Kidney epithelial cell (primary cell): ENCODE measurements at regions not wholly inside any gene's neighbourhood (a gene's known extent, or its start where the extent isn't known, plus 50 kb on each side); places are given as distances from the start of the nearest gene placed in this dataset.

ENCODE experiments used
- DNase-seq: peaks from one replicate; pipeline ENCODE4 v3.0.0-alpha.2; 2010; ENCODE audit warnings: low read depth
- H3K27me3 ChIP-seq: 2 replicates; pipeline ENCODE4 v1.6.0; 2011; ENCODE audit warnings: low read length; ENCODE audit not compliant: control insufficient read depth, insufficient read depth
- H3K36me3 ChIP-seq: 2 replicates; pipeline ENCODE4 v1.5.1; 2011; ENCODE audit warnings: low read length; ENCODE audit not compliant: control insufficient read depth, insufficient read depth
- H3K4me3 ChIP-seq: 2 replicates; pipeline ENCODE4 v1.5.1; 2011; ENCODE audit warnings: low read depth, mild to moderate bottlenecking, control low read depth, low read length
- CTCF ChIP-seq: IDR thresholded peaks from 2 replicates; pipeline ENCODE4 v1.5.1; 2011; ENCODE audit warnings: mild to moderate bottlenecking, moderate library complexity, low read length, control low read depth, inconsistent platforms; ENCODE audit not compliant: insufficient read depth, poor library complexity, severe bottlenecking

DNA sequence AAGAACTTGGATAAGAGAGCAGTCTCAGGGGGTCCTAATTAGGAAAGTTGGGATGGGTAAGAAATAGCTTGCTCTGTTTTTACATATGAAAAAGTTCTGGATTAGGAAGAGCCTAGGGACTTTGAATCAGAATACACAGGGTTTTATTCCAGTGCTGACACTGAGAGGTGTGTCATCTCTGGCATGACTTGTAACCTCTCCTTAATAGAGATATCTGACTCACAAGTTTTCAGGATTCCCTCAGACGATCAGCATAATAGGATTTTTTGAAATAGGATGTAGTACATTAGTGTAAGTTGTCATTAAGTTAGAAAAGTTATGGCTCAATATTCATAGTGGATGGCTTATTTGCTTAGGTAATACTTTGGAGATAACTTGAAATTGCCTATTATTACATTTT is 555.2 kb upstream of the MIR17HG start:
- no peak overlapping the region for H3K4me3 ChIP-seq
- no peak for DNase-seq
- TF ChIP-seq CTCF, result no peak

DNA sequence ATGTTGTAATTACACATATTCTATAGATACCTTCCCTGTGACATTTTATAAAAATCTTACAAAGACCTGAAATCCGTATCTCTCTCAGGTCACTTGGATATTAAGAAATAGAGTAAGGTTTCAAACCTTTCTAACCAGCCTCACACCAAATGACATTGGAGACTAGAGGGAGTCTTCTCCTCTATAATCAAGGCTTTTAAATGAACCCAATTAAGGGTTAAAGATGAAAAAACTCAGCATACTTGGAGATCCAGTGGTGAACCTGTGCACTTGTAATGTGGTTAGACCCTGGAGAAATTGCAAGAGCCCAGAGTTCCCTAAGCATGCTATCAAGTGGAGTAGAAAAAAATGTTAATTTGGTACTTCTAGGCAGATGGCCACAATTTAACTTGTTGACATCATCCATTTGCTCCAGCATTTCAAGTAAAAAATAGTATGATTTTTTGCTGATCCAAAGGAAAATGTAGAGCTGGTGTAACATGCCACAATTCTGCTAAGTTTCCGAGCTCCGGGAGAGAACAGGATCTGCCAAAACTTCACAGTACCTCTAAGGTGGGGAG is 554.1 kb upstream of the MIR17HG start:
- H3K27me3 ChIP-seq, result no peaks in the 10 kb centered on the region
- H3K4me3 ChIP-seq, result no peak overlapping the region
- TF ChIP-seq CTCF, result no peak
- DNase-seq, result no peak
- no peaks in the 10 kb centered on the region for H3K36me3 ChIP-seq

More for the DNA sequence above, 555.2 kb upstream of the MIR17HG start:
- H3K27me3 ChIP-seq, result no peaks in the 10 kb centered on the region
- H3K36me3 ChIP-seq, result no peaks in the 10 kb centered on the region

GRCh38 chr13:90796474-90796873 is 551.0 kb upstream of the MIR17HG start:
- DNase-seq, result no peak
- H3K36me3 ChIP-seq, result no peaks in the 10 kb centered on the region
- no peak overlapping the region for H3K4me3 ChIP-seq
- TF ChIP-seq CTCF, result no peak
- no peaks in the 10 kb centered on the region for H3K27me3 ChIP-seq

- no peaks in the 10 kb centered on the region for H3K36me3 ChIP-seq
- H3K27me3 ChIP-seq, result no peaks in the 10 kb centered on the region
- no peak overlapping the region for H3K4me3 ChIP-seq
- DNase-seq, result no peak
- TF ChIP-seq CTCF, result no peak
Measured at GRCh38 chr13:90797335-90797734, 550.2 kb upstream of the MIR17HG start.

GRCh38 chr13:90798381-90798780 is 549.1 kb upstream of the MIR17HG start:
- no peak for TF ChIP-seq CTCF
- Histone ChIP-seq H3K36me3 (no peaks in the 10 kb centered on the region), H3K27me3 (no peaks in the 10 kb centered on the region), H3K4me3 (no peak overlapping the region)
- no peak for DNase-seq

DNA sequence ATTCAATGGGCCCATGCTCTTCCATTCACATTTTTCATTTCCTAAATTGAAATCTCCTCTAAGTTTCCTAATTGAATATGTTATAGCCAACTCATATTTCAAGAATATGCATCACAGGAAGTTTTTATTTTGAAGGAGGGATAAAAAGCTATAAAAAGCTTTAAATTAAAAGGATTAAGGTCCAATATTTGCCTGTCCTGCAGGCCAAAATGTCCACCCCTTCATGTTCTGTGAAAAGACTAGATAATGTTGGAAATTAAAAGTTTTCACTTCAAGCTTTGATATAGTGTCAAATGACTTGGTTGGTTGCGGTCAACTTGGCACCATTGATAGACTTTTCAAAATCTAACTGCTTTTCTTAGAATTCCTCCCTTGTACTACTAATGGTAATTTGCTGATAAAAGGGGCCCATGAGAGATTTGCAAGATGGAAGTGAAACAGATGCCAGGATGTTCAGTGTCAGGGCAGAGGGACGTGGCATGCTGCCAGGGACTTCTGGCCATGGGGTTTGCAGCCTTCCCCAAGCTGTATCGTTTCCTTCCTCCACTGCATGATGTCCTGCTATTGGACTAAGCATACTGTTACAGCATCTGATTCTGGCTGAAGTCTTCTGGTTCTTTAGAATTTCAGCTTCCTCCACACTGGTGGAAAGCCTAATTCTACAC is 547.3 kb upstream of the MIR17HG start:
- H3K4me3 ChIP-seq, result no peak overlapping the region
- DNase-seq, result no peak
- H3K36me3 ChIP-seq, result no peaks in the 10 kb centered on the region
- H3K27me3 ChIP-seq, result no peaks in the 10 kb centered on the region
- TF ChIP-seq CTCF, result no peak
